GM23248 (cell line): ENCODE measurements at regions not wholly inside any gene's neighbourhood (a gene's known extent, or its start where the extent isn't known, plus 50 kb on each side); places are given as distances from the start of the nearest gene placed in this dataset.

Experiments
- DNase-seq: peaks from one replicate; pipeline ENCODE4 v3.0.0-alpha.2; 2015
- H2AFZ ChIP-seq: fragments of 200-600 bp; sonication (generic); 2 replicates; pipeline ENCODE4 v1.6.1; 2016; ENCODE audit warnings: antibody characterized with exemption
- H3F3A ChIP-seq: fragments of 200-600 bp; sonication (generic); 2 replicates; pipeline ENCODE4 v1.6.1; 2016; ENCODE audit warnings: mild to moderate bottlenecking, antibody characterized with exemption, mixed run types; ENCODE audit not compliant: insufficient read depth
- H3K27ac ChIP-seq: fragments of 200-600 bp; sonication (generic); 2 replicates; pipeline ENCODE4 v1.5.1; 2016; ENCODE audit warnings: mild to moderate bottlenecking
- H3K27me3 ChIP-seq: fragments of 200-600 bp; sonication (generic); replicated peaks from 2 replicates; pipeline ENCODE4 v1.6.1; 2016; ENCODE audit warnings: mild to moderate bottlenecking; ENCODE audit not compliant: insufficient read depth
- H3K36me3 ChIP-seq: fragments of 200-600 bp; sonication (generic); 2 replicates; pipeline ENCODE4 v1.6.1; 2016; ENCODE audit warnings: low read depth, mild to moderate bottlenecking
- H3K4me1 ChIP-seq: fragments of 200-600 bp; sonication (generic); 2 replicates; pipeline ENCODE4 v1.6.1; 2016; ENCODE audit warnings: mild to moderate bottlenecking; ENCODE audit not compliant: insufficient read depth
- H3K4me2 ChIP-seq: fragments of 200-600 bp; sonication (generic); one replicate; pipeline ENCODE4 v1.6.1; 2016; ENCODE audit warnings: mild to moderate bottlenecking; ENCODE audit not compliant: unreplicated experiment
- H3K4me3 ChIP-seq: fragments of 200-600 bp; sonication (generic); 2 replicates; pipeline ENCODE4 v1.5.1; 2016; ENCODE audit warnings: mild to moderate bottlenecking
- H3K79me2 ChIP-seq: fragments of 200-600 bp; sonication (generic); 2 replicates; pipeline ENCODE4 v1.6.1; 2016; ENCODE audit warnings: mild to moderate bottlenecking; ENCODE audit not compliant: insufficient read depth
- H3K9ac ChIP-seq: fragments of 200-600 bp; sonication (generic); 2 replicates; pipeline ENCODE4 v1.6.1; 2016; ENCODE audit warnings: mild to moderate bottlenecking
- H3K9me2 ChIP-seq: fragments of 200-600 bp; sonication (generic); 2 replicates; pipeline ENCODE4 v1.6.1; 2016; ENCODE audit warnings: mixed run types, mild to moderate bottlenecking, moderate library complexity; ENCODE audit not compliant: insufficient read depth
- H3K9me3 ChIP-seq: fragments of 200-600 bp; sonication (generic); one replicate; pipeline ENCODE4 v1.6.1; 2017; ENCODE audit warnings: low read depth
- H4K20me1 ChIP-seq: fragments of 200-600 bp; sonication (generic); 2 replicates; pipeline ENCODE4 v1.6.0; 2016; ENCODE audit not compliant: insufficient read depth
- EZH2 ChIP-seq: fragments of 200-600 bp; sonication (generic); IDR thresholded peaks from 2 replicates; pipeline ENCODE4 v1.6.1; 2018; ENCODE audit warnings: antibody characterized with exemption, mild to moderate bottlenecking; ENCODE audit not compliant: insufficient read depth, poor library complexity, severe bottlenecking
- EZH2phosphoT487 ChIP-seq: fragments of 200-600 bp; sonication (generic); IDR thresholded peaks from 2 replicates; pipeline ENCODE4 v1.6.1; 2018; ENCODE audit warnings: antibody characterized with exemption, moderate library complexity, mild to moderate bottlenecking, low read depth; ENCODE audit not compliant: insufficient read depth
- WGBS, 2 experiments: methylation state at CpG; one replicate each; pipeline ENCODE4 v1.1.6; 2015 to 2017; ENCODE audit warnings: low lambda C conversion rate in 2 of 2, low coverage in 1 of 2; ENCODE audit errors: missing lambda C conversion rate in 2 of 2; 5-methylcytosine and 5-hydroxymethylcytosine counted together
- in situ Hi-C: fragments of 300-500 bp; cut with MboI; formaldehyde crosslinking; loops from 2 replicates; pipeline ENCODE4 v1.15.0; 2020

DNA sequence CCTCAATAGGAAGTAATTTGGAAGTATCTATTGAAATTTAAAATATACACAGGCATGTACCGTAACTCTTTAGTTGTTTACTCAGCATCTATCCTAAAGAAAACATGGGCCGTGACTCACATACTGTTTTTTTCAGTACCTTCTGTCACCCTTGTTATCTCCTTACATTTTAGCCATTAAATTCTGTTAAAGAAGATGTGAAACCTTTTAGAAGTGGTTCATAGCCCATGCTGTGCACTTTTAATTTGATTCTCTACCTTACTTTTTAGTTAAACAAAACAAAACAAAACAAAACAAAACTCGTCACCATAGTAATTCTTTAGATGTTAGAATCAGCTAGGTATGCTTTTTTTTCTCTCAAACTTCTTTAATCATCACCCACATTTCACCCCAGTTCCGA, 494.4 kb upstream of the RGS6 start:
- no peak for DNase-seq
- no peaks in the 10 kb centered on the region for H3K9me2 ChIP-seq
- in situ Hi-C loops: no loop called here
- H3K4me1 ChIP-seq: peaks cover 30% of the 10 kb centered on the region
- 89 to 95% methylated on average over 4 of the region's 4 CpGs for WGBS, 2 experiments
- H3K4me2 ChIP-seq: no peak overlapping the region
- H3K36me3 ChIP-seq: no peaks in the 10 kb centered on the region
- no peaks in the 10 kb centered on the region for H3K9me3 ChIP-seq
- H3K4me3 ChIP-seq: no peak overlapping the region
- H4K20me1 ChIP-seq: no peaks in the 10 kb centered on the region
- 0 out of 2 replicates have a peak overlapping the region, but pooled peaks have one; percentile 41 for H3K9ac ChIP-seq
- H3K79me2 ChIP-seq: peaks cover 87% of the 10 kb centered on the region
- 0 out of 2 replicates have a peak overlapping the region, but pooled peaks have one; percentile 87 for H3K27ac ChIP-seq
- H2AFZ ChIP-seq: no peak overlapping the region
- H3F3A ChIP-seq: peaks cover 45% of the 10 kb centered on the region
- TF ChIP-seq EZH2: no peak
- no peaks in the 10 kb centered on the region for H3K27me3 ChIP-seq

DNA sequence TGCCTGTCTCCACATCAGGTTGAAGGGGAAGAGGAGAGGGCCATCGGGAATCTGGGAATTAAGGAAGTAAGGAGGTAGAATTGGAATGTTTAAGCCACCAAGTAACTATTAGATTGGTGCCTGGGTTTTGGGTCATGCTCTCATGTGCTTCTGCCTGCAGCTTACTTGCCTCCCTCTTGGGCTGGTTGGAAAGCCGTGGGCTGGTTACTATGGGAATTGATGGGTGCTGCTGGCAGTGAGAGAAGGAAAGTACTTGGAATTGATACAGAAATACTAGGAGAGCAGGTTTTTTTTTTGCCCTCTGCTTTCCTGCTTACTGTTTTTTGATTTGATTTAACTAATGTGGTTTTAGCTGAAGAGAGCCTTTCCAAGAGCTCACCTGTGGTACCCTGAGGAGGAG, 493.5 kb upstream of the RGS6 start:
- WGBS, 2 experiments: 2 to 5% methylated on average over 2 of the region's 2 CpGs
- Histone ChIP-seq H3K36me3 (no peaks in the 10 kb centered on the region; the same call in 1 of the 2 replicates), H3K4me2 (peak overlapping the region; percentile 66), H3K4me3 (peak overlapping the region; percentile 44), H3K9ac (peak overlapping the region; percentile 41), H2AFZ (no peak overlapping the region), H3K27ac (peak overlapping the region; percentile 87), H3K9me2 (no peaks in the 10 kb centered on the region), H3F3A (peaks cover 45% of the 10 kb centered on the region), H3K4me1 (peaks cover 30% of the 10 kb centered on the region), H3K9me3 (no peaks in the 10 kb centered on the region), H4K20me1 (no peaks in the 10 kb centered on the region), H3K27me3 (no peaks in the 10 kb centered on the region), H3K79me2 (peaks cover 87% of the 10 kb centered on the region)
- no peak for TF ChIP-seq EZH2phosphoT487
- TF ChIP-seq EZH2: no peak
- in situ Hi-C loops: no loop called here
- peak; percentile 62 for DNase-seq

DNA sequence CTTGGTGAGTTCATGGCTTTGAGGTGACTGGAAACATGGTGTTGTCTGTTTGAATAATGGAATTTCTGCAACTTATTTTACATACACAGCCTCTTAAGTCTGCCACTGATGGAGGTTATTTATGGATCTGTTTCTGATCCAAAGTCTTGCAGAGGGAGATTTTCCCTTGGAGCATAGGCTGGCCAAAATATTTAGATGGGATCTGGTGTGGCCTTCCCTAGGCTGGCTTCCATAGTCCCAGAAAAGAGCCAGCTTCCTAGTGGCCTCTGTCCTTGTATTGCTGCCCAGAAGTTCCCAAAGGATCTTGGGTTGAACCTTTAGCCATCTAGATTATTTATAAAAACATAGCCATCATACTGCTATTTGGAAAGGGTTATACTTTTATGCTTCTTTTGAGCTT, 491.1 kb upstream of the RGS6 start:
- Histone ChIP-seq H3K9me2 (no peaks in the 10 kb centered on the region), H3K9ac (no peak overlapping the region), H3K79me2 (peaks cover 88% of the 10 kb centered on the region), H3K4me2 (no peak overlapping the region), H3K9me3 (no peaks in the 10 kb centered on the region), H3F3A (peaks cover 47% of the 10 kb centered on the region), H3K4me1 (peaks cover 48% of the 10 kb centered on the region), H3K36me3 (no peaks in the 10 kb centered on the region; the same call in 1 of the 2 replicates), H2AFZ (no peak overlapping the region), H3K4me3 (no peak overlapping the region), H3K27me3 (no peaks in the 10 kb centered on the region), H3K27ac (peak overlapping the region; percentile 87; the same call in 1 of the 2 replicates), H4K20me1 (no peaks in the 10 kb centered on the region)
- no peak for DNase-seq
- in situ Hi-C loops: no loop called here
- TF ChIP-seq EZH2 (no peak), EZH2phosphoT487 (no peak)

DNA sequence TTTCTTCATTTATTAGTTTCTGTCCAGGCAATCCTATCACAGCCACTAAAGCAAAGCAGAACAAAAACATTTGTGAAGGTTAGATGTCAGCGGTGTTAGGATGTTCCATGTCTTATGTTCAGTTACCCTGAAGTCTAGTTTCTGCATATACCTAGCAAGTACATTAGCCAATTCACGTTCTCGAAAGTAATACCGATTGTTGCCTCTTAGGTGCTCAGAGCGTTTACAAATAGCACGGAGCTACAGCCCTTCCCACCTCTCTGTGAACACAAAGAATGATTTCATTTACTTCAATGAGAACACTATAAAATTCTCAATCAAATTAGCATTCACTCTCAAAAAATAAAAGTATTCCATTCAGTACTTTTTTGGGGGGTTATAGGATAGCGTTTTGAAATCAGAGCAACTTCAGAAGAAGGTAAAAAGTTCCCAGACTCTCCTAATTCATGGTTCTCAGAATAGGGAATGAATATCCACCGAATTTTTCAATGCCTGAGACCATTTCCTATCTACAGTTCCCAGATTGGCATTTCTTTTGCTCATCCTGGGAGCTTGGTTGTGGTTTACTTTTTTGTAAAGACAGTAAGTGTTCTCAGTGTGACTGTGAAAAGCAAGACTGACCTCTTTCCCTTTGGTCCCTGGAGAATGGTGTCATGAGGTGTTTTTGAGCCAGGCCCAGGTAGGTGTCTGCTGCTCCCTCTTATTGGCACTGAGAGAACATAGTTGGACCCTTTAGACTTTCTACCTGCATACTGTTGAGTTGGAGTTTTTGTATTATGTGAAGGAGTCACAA, 488.0 kb upstream of the RGS6 start:
- H3K4me1 ChIP-seq: peaks cover 40% of the 10 kb centered on the region
- H3K27me3 ChIP-seq: no peaks in the 10 kb centered on the region
- in situ Hi-C loops: no loop called here
- H3K79me2 ChIP-seq: peaks cover 91% of the 10 kb centered on the region
- H3F3A ChIP-seq: peaks cover 34% of the 10 kb centered on the region
- H4K20me1 ChIP-seq: no peaks in the 10 kb centered on the region
- no peaks in the 10 kb centered on the region for H3K9me3 ChIP-seq
- H3K36me3 ChIP-seq: no peaks in the 10 kb centered on the region; the same call in 1 of the 2 replicates
- H3K9me2 ChIP-seq: no peaks in the 10 kb centered on the region
- no peak overlapping the region for H3K4me3 ChIP-seq
- no peak overlapping the region for H3K9ac ChIP-seq
- no peak overlapping the region for H3K27ac ChIP-seq
- no peak overlapping the region for H2AFZ ChIP-seq
- 88 to 89% methylated on average over 8 of the region's 8 CpGs for WGBS, 2 experiments
- DNase-seq: no peak
- H3K4me2 ChIP-seq: no peak overlapping the region
- TF ChIP-seq EZH2phosphoT487 (no peak), EZH2 (no peak)
